HuH-7.5 (cell line): ENCODE measurements at regions not wholly inside any gene's neighbourhood (a gene's known extent, or its start where the extent isn't known, plus 50 kb on each side); places are given as distances from the start of the nearest gene placed in this dataset.
"Not testable (repeated sequence)": the region's sequence is repeated elsewhere in the genome, so short reads cannot be mapped to it uniquely, and the experiment has no call there.

Experiments used
- DNase-seq: peaks from one replicate; pipeline ENCODE4 v3.0.0; 2011; ENCODE audit warnings: low spot score

- no peak for DNase-seq
Observed at GRCh38 chr10:8310930-8311329, 256.4 kb downstream of the GATA3 start.

- DNase-seq, result no peak
Observed at GRCh38 chr10:8311526-8312070, 257.1 kb downstream of the GATA3 start.

GRCh38 chr10:8312079-8312478 is 257.6 kb downstream of the GATA3 start:
- DNase-seq, result no peak

- DNase-seq, result no peak
Observed at GRCh38 chr10:8312781-8313180, 258.3 kb downstream of the GATA3 start.

- no peak for DNase-seq
Observed at GRCh38 chr10:8314486-8314885, 260.0 kb downstream of the GATA3 start.

GRCh38 chr10:8315619-8316021 is 261.1 kb downstream of the GATA3 start:
- DNase-seq, result no peak

- no peak for DNase-seq
Observed at GRCh38 chr10:8316284-8316683, 261.8 kb downstream of the GATA3 start.

GRCh38 chr10:8318429-8318828 is 263.9 kb downstream of the GATA3 start:
- not testable (repeated sequence) for DNase-seq

GRCh38 chr10:8318956-8319355 is 264.5 kb downstream of the GATA3 start:
- no peak for DNase-seq

GRCh38 chr10:8319704-8320103 is 265.2 kb downstream of the GATA3 start:
- DNase-seq, result no peak

- DNase-seq, result no peak
Observed at GRCh38 chr10:8321990-8322389, 267.5 kb downstream of the GATA3 start.

- DNase-seq, result no peak
Observed at GRCh38 chr10:8323428-8324054, 269.1 kb downstream of the GATA3 start.

GRCh38 chr10:8325024-8325980 is 270.8 kb downstream of the GATA3 start:
- no peak for DNase-seq

GRCh38 chr10:8326396-8327139 is 272.1 kb downstream of the GATA3 start:
- no peak for DNase-seq

- no peak for DNase-seq
Observed at GRCh38 chr10:8327140-8327423, 272.6 kb downstream of the GATA3 start.

- DNase-seq, result no peak
Observed at GRCh38 chr10:8331387-8331786, 276.9 kb downstream of the GATA3 start.

- DNase-seq, result peak; percentile 9
Observed at GRCh38 chr10:8331896-8332729, 277.6 kb downstream of the GATA3 start.

- no peak for DNase-seq
Observed at GRCh38 chr10:8332730-8333111, 278.2 kb downstream of the GATA3 start.

GRCh38 chr10:8334631-8335030 is 280.1 kb downstream of the GATA3 start:
- no peak for DNase-seq

- DNase-seq, result peak; percentile 11
Observed at GRCh38 chr10:8336629-8337331, 282.3 kb downstream of the GATA3 start.

GRCh38 chr10:8337332-8337651 is 282.8 kb downstream of the GATA3 start:
- no peak for DNase-seq
